H1 (cell line): ENCODE measurements at regions not wholly inside any gene's neighbourhood (a gene's known extent, or its start where the extent isn't known, plus 50 kb on each side); places are given as distances from the start of the nearest gene placed in this dataset.

ENCODE experiments used
- CTCF ChIA-PET: fragments of 300-600 bp; sonication (Branson Sonifier 250); formaldehyde crosslinking; loops from one replicate; lab custom pipeline; 2021; ENCODE audit not compliant: partially characterized antibody; lab: Charles Lee
- POLR2A ChIA-PET: fragments of 300-600 bp; sonication (Branson Sonifier 250); formaldehyde crosslinking; loops from one replicate; lab custom pipeline; 2021; ENCODE audit warnings: inconsistent platforms; ENCODE audit not compliant: partially characterized antibody; lab: Charles Lee
- DNase-seq, 2 experiments: peaks; one replicate each; pipeline versions ENCODE4 v3.0.0 to v3.0.0-alpha.2; 2010 to 2022; ENCODE audit warnings: low spot score in 2 of 2, low read depth in 1 of 2, mixed read lengths in 1 of 2
- FAIRE-seq: peaks from 2 replicates; lab custom pipeline; 2011; peaks lifted over from hg19 to GRCh38; lab: Jason Lieb, UNC
- H2AFZ ChIP-seq: 2 replicates; pipeline ENCODE4 v1.8.1; 2012; ENCODE audit warnings: low read length, inconsistent platforms
- H2AK5ac ChIP-seq: 2 replicates; pipeline ENCODE4 v1.6.1; 2013; ENCODE audit warnings: low read depth, low read length
- H2BK120ac ChIP-seq: replicated peaks from 2 replicates; pipeline ENCODE3; 2013; ENCODE audit warnings: low read depth, low read length, inconsistent platforms
- H2BK12ac ChIP-seq: 2 replicates; pipeline ENCODE4 v1.6.1; 2013; ENCODE audit warnings: low read depth, low read length
- H2BK15ac ChIP-seq: 2 replicates; pipeline ENCODE4 v1.6.1; 2013; ENCODE audit warnings: low read length
- H2BK20ac ChIP-seq: 2 replicates; pipeline ENCODE4 v1.6.1; 2013; ENCODE audit warnings: low read length
- H2BK5ac ChIP-seq: 2 replicates; pipeline ENCODE4 v1.6.1; 2013; ENCODE audit warnings: low read depth, low read length
- H3K14ac ChIP-seq: 2 replicates; pipeline ENCODE4 v1.6.1; 2013; ENCODE audit warnings: inconsistent platforms; ENCODE audit not compliant: insufficient read length
- H3K18ac ChIP-seq: 2 replicates; pipeline ENCODE4 v1.6.1; 2013; ENCODE audit warnings: low read length; ENCODE audit errors: extremely low read depth
- H3K23ac ChIP-seq: 2 replicates; pipeline ENCODE4 v1.6.1; 2013; ENCODE audit warnings: inconsistent platforms; ENCODE audit not compliant: insufficient read length
- H3K23me2 ChIP-seq: 2 replicates; pipeline ENCODE4 v1.6.1; 2013; ENCODE audit warnings: low read depth, low read length
- H3K27ac ChIP-seq: 2 replicates; pipeline ENCODE4 v1.6.1; 2011; ENCODE audit warnings: low read depth, low read length, inconsistent platforms
- H3K27me3 ChIP-seq, 4 experiments: replicated peaks in 1 of 4; 1 replicate in 1 of 4; 2 replicates in 3 of 4; pipeline versions ENCODE4 v1.6.1 to v1.8.1; 2011 to 2013; ENCODE audit warnings: low read length in 3 of 4, mild to moderate bottlenecking in 3 of 4, inconsistent platforms in 2 of 4, mixed read lengths in 2 of 4, moderate library complexity in 1 of 4; ENCODE audit not compliant: control insufficient read depth in 3 of 4, insufficient read depth in 3 of 4; ENCODE audit errors: extremely low read depth in 1 of 4
- H3K36me3 ChIP-seq, 4 experiments: 2 replicates each; pipeline versions ENCODE4 v1.6.1 to v1.8.1; 2011 to 2013; ENCODE audit warnings: mild to moderate bottlenecking in 4 of 4, low read length in 3 of 4, moderate library complexity in 2 of 4, control low read depth in 1 of 4, inconsistent platforms in 1 of 4; ENCODE audit not compliant: insufficient read depth in 4 of 4, control insufficient read depth in 2 of 4
- H3K4ac ChIP-seq: replicated peaks from 2 replicates; pipeline ENCODE3; 2013; ENCODE audit warnings: low read length, low read depth, mixed read lengths, inconsistent platforms; ENCODE audit not compliant: insufficient read length
- H3K4me1 ChIP-seq, 4 experiments: replicated peaks in 1 of 4; 1 replicate in 1 of 4; 2 replicates in 3 of 4; pipeline versions ENCODE4 v1.6.1 to v1.8.1; 2011 to 2013; ENCODE audit warnings: low read length in 3 of 4, inconsistent platforms in 2 of 4, mixed read lengths in 1 of 4; ENCODE audit not compliant: insufficient read depth in 4 of 4, control insufficient read depth in 3 of 4
- H3K4me2 ChIP-seq, 2 experiments: 2 replicates each; pipeline versions ENCODE4 v1.6.1 to v1.8.1; 2011 to 2013; ENCODE audit warnings: low read depth in 2 of 2, low read length in 2 of 2, control low read depth in 1 of 2, inconsistent platforms in 1 of 2, mild to moderate bottlenecking in 1 of 2; ENCODE audit not compliant: insufficient read depth in 1 of 2
- H3K4me3 ChIP-seq, 4 experiments: fragments of 200-600, 300-600 bp in 1 of 4; sonication (generic), shearing (Covaris generic), sonication (Bioruptor Twin) in 1 of 4; 2 replicates each; pipeline versions ENCODE4 v1.5.1 to v1.8.1; 2011 to 2016; ENCODE audit warnings: low read length in 4 of 4, low read depth in 3 of 4, control low read depth in 2 of 4, inconsistent platforms in 2 of 4, mild to moderate bottlenecking in 2 of 4, mixed read lengths in 1 of 4, moderate library complexity in 1 of 4; ENCODE audit not compliant: insufficient read depth in 2 of 4; ENCODE audit errors: extremely low read depth in 1 of 4
- H3K56ac ChIP-seq: replicated peaks from 2 replicates; pipeline ENCODE3; 2013; ENCODE audit warnings: low read depth, mild to moderate bottlenecking, mixed read lengths, low read length, inconsistent platforms; ENCODE audit not compliant: insufficient read length
- H3K79me1 ChIP-seq: 2 replicates; pipeline ENCODE4 v1.6.1; 2013; ENCODE audit warnings: low read depth, low read length, control low read depth
- H3K79me2 ChIP-seq, 2 experiments: 2 replicates each; pipeline versions ENCODE4 v1.6.1 to v1.8.1; 2012 to 2013; ENCODE audit warnings: low read length in 2 of 2, mild to moderate bottlenecking in 2 of 2, inconsistent platforms in 1 of 2; ENCODE audit not compliant: insufficient read depth in 2 of 2, control insufficient read depth in 1 of 2
- H3K9ac ChIP-seq, 4 experiments: replicated peaks in 1 of 4; 1 replicate in 1 of 4; 2 replicates in 3 of 4; pipeline versions ENCODE4 v1.6.1 to v1.8.1; 2011 to 2013; ENCODE audit warnings: low read depth in 3 of 4, low read length in 3 of 4, control low read depth in 2 of 4, mild to moderate bottlenecking in 2 of 4, moderate library complexity in 2 of 4, inconsistent platforms in 1 of 4; ENCODE audit errors: extremely low read depth in 1 of 4
- H3K9me3 ChIP-seq, 2 experiments: 2 replicates each; pipeline versions ENCODE4 v1.6.1 to v1.8.1; 2012 to 2013; ENCODE audit warnings: mild to moderate bottlenecking in 2 of 2, moderate library complexity in 2 of 2, control low read depth in 1 of 2, inconsistent platforms in 1 of 2, low read depth in 1 of 2, low read length in 1 of 2, mixed read lengths in 1 of 2; ENCODE audit not compliant: insufficient read depth in 2 of 2
- H4K20me1 ChIP-seq, 2 experiments: replicated peaks in 1 of 2; 2 replicates each; pipeline versions ENCODE3 to v1.8.1; 2011 to 2013; ENCODE audit warnings: inconsistent platforms in 2 of 2, low read length in 2 of 2, mild to moderate bottlenecking in 1 of 2; ENCODE audit not compliant: insufficient read depth in 2 of 2, control insufficient read depth in 1 of 2
- H4K5ac ChIP-seq: 2 replicates; pipeline ENCODE4 v1.6.1; 2013; ENCODE audit warnings: low read length, low read depth, mixed read lengths, inconsistent platforms; ENCODE audit not compliant: insufficient read length
- H4K8ac ChIP-seq: 2 replicates; pipeline ENCODE4 v1.8.0; 2013; ENCODE audit warnings: mild to moderate bottlenecking, moderate library complexity, low read length, inconsistent platforms; ENCODE audit not compliant: insufficient read depth; ENCODE audit errors: extremely low read depth
- H4K91ac ChIP-seq: replicated peaks from 2 replicates; pipeline ENCODE3; 2013; ENCODE audit warnings: low read length, mixed read lengths, inconsistent platforms; ENCODE audit not compliant: insufficient read length
- CBX5 ChIP-seq: fragments of 300-800, 300-1000 bp; sonication (generic); IDR thresholded peaks from 2 replicates; pipeline ENCODE4 v1.7.1; 2016; ENCODE audit warnings: antibody characterized with exemption, low read length, low read depth
- CTBP2 ChIP-seq: IDR thresholded peaks from 2 replicates; pipeline ENCODE4 v1.7.0; 2011; ENCODE audit warnings: borderline replicate concordance, mild to moderate bottlenecking, moderate library complexity, mixed read lengths, low read length; ENCODE audit not compliant: insufficient read depth, insufficient read length
- EP300 ChIP-seq, 2 experiments: IDR thresholded peaks; 1 replicate in 1 of 2; 2 replicates in 1 of 2; pipeline ENCODE4 v1.6.1; 2011 to 2012; ENCODE audit warnings: low read depth in 2 of 2, low read length in 2 of 2, mild to moderate bottlenecking in 2 of 2, borderline replicate concordance in 1 of 2, inconsistent platforms in 1 of 2, moderate library complexity in 1 of 2
- EZH2 ChIP-seq: fragments of 200-600 bp; sonication (generic); IDR thresholded peaks from 2 replicates; pipeline ENCODE4 v1.7.1; 2012; ENCODE audit warnings: low read depth, mild to moderate bottlenecking, moderate library complexity, low read length, inconsistent platforms; ENCODE audit not compliant: severe bottlenecking
- FOSL1 ChIP-seq: IDR thresholded peaks from 2 replicates; pipeline ENCODE4 v1.6.1; 2011; ENCODE audit warnings: mild to moderate bottlenecking, low read depth, low read length, moderate library complexity; ENCODE audit not compliant: insufficient read depth
- GABPA ChIP-seq: IDR thresholded peaks from 2 replicates; pipeline ENCODE4 v1.6.1; 2011; ENCODE audit warnings: mild to moderate bottlenecking, low read length, moderate library complexity, borderline replicate concordance; ENCODE audit not compliant: insufficient read depth
- PHF8 ChIP-seq: fragments of 200-600 bp; sonication (generic); conservative IDR thresholded peaks from 2 replicates; pipeline ENCODE4 v1.7.1; 2012; ENCODE audit warnings: low read depth, mild to moderate bottlenecking, inconsistent platforms, low read length, moderate library complexity
- RAD21 ChIP-seq, 2 experiments: IDR thresholded peaks in 1 of 2; conservative IDR thresholded peaks in 1 of 2; 2 replicates each; pipeline ENCODE4 v1.6.1; 2011; ENCODE audit warnings: low read depth in 2 of 2, low read length in 2 of 2, improper control_type of control experiment in 1 of 2, inconsistent platforms in 1 of 2, mild to moderate bottlenecking in 1 of 2, moderate library complexity in 1 of 2
- RFX5 ChIP-seq: IDR thresholded peaks from 2 replicates; pipeline ENCODE4 v1.6.1; 2011; ENCODE audit warnings: low read depth, low read length, improper control_type of control experiment, borderline replicate concordance
- SP2 ChIP-seq: IDR thresholded peaks from 2 replicates; pipeline ENCODE4 v1.6.1; 2012; ENCODE audit warnings: mild to moderate bottlenecking, low read length, inconsistent platforms
- TCF12 ChIP-seq: IDR thresholded peaks from 2 replicates; pipeline ENCODE4 v1.6.1; 2011; ENCODE audit warnings: low read depth, mild to moderate bottlenecking, low read length
- WGBS, 2 experiments: shearing (Covaris generic) in 1 of 2; methylation state at CpG; one replicate each; pipeline versions ENCODE4 v1.1.6 to v1.1.7; 2013 to 2015; ENCODE audit warnings: low lambda C conversion rate in 2 of 2, mixed read lengths in 2 of 2, inconsistent platforms in 1 of 2, low coverage in 1 of 2, missing lambda C conversion rate in 1 of 2; ENCODE audit not compliant: insufficient replicate concordance in 2 of 2, insufficient coverage in 1 of 2, insufficient read length in 1 of 2; ENCODE audit errors: extremely low coverage in 1 of 2, missing lambda C conversion rate in 1 of 2; 5-methylcytosine and 5-hydroxymethylcytosine counted together

- H3K23me2 ChIP-seq = no peaks in the 10 kb centered on the region
- H3K27me3 ChIP-seq = no peaks in the 10 kb centered on the region
- H3K79me1 ChIP-seq = no peaks in the 10 kb centered on the region
- no peak overlapping the region for H2AK5ac ChIP-seq
- H3K27ac ChIP-seq = no peak overlapping the region
- no peak overlapping the region for H2BK12ac ChIP-seq
- TF ChIP-seq CBX5 = no peak
- no peak for TF ChIP-seq RAD21 (IDR thresholded peaks at IDR 0.05 in 1 of 2, conservative IDR thresholded peaks at IDR 0.05 in 1 of 2; ENCODE audit: low read depth in 2 of 2, low read length in 2 of 2)
- TF ChIP-seq CTBP2 = no peak
- no peak for TF ChIP-seq RFX5
- TF ChIP-seq FOSL1 = no peak
- no peak for TF ChIP-seq EP300 (IDR thresholded peaks at IDR 0.05; ENCODE audit: borderline replicate concordance in 1 of 2, low read depth in 2 of 2, low read length in 2 of 2)
- no peak for TF ChIP-seq PHF8
- no peak for TF ChIP-seq SP2
- TF ChIP-seq TCF12 = no peak
- TF ChIP-seq GABPA = no peak
- no peak for TF ChIP-seq EZH2
- no peak overlapping the region for H3K9ac ChIP-seq
- DNase-seq (no peak), FAIRE-seq (no peak)
- H4K8ac ChIP-seq = no peak overlapping the region
- H4K91ac ChIP-seq = no peak overlapping the region
- no peak overlapping the region for H3K4ac ChIP-seq
- no peak overlapping the region for H3K4me2 ChIP-seq
- no peak overlapping the region for H2AFZ ChIP-seq
- H3K79me2 ChIP-seq = no peaks in the 10 kb centered on the region
- H3K14ac ChIP-seq = no peak overlapping the region
- WGBS, 2 experiments = 88% methylated on average over 2 of the region's 2 CpGs; no CpG with 5 or more reads in 1 of the 2 experiments
- H4K20me1 ChIP-seq = no peaks in the 10 kb centered on the region
- no peak overlapping the region for H3K4me3 ChIP-seq
- no peak overlapping the region for H2BK20ac ChIP-seq
- ChIA-PET CTCF (interaction anchor here (0.8 to 1.5 kb wide), 2 partner anchors 11 to 20 kb away, joined by 3 read pairs; no protein-coding TSS in a partner anchor), POLR2A (interaction anchor here (1.5 kb wide), 1 partner anchor 11 kb away, joined by 3 read pairs; no protein-coding TSS in a partner anchor)
- no peak overlapping the region for H3K18ac ChIP-seq
- H2BK5ac ChIP-seq = no peak overlapping the region
- no peak overlapping the region for H2BK15ac ChIP-seq
- H4K5ac ChIP-seq = no peak overlapping the region
- no peak overlapping the region for H3K23ac ChIP-seq
- no peak overlapping the region for H2BK120ac ChIP-seq
- no peaks in the 10 kb centered on the region for H3K9me3 ChIP-seq
- no peak overlapping the region for H3K56ac ChIP-seq
- H3K4me1 ChIP-seq = no peaks in the 10 kb centered on the region
- H3K36me3 ChIP-seq = no peaks in the 10 kb centered on the region
Measured at GRCh38 chr1:116289193-116289592, 83.9 kb upstream of the ATP1A1 start.
